SK-N-MC (cell line): ENCODE measurements at regions not wholly inside any gene's neighbourhood (a gene's known extent, or its start where the extent isn't known, plus 50 kb on each side); places are given as distances from the start of the nearest gene placed in this dataset.

ENCODE experiments used
- EZH2 ChIP-seq: fragments of 200-600 bp; sonication (generic); IDR thresholded peaks from one replicate; pipeline ENCODE4 v1.6.1; 2017; ENCODE audit warnings: antibody characterized with exemption
- POLR2AphosphoS5 ChIP-seq: IDR thresholded peaks from 2 replicates; pipeline ENCODE4 v1.6.1; 2012; ENCODE audit warnings: mild to moderate bottlenecking, low read depth, low read length, borderline replicate concordance

- no peak for TF ChIP-seq EZH2
- no peak for TF ChIP-seq POLR2AphosphoS5
These were observed 398.2 kb upstream of the SPANXN1 start for GRCh38 chrX:144849141-144849540.
